Stimulated activated CD8-positive, alpha-beta memory T cell treated with anti-CD3 and anti-CD28 coated beads, Interleukin-7, amount 100 ng/mL, for 4 hours (primary cell): ENCODE measurements at regions not wholly inside any gene's neighbourhood (a gene's known extent, or its start where the extent isn't known, plus 50 kb on each side); places are given as distances from the start of the nearest gene placed in this dataset.

Source experiments
- DNase-seq, 2 donors: peaks; one replicate each; pipeline ENCODE4 v3.0.0-alpha.2; 2020; ENCODE audit warnings: low read depth in 2 of 2

DNA sequence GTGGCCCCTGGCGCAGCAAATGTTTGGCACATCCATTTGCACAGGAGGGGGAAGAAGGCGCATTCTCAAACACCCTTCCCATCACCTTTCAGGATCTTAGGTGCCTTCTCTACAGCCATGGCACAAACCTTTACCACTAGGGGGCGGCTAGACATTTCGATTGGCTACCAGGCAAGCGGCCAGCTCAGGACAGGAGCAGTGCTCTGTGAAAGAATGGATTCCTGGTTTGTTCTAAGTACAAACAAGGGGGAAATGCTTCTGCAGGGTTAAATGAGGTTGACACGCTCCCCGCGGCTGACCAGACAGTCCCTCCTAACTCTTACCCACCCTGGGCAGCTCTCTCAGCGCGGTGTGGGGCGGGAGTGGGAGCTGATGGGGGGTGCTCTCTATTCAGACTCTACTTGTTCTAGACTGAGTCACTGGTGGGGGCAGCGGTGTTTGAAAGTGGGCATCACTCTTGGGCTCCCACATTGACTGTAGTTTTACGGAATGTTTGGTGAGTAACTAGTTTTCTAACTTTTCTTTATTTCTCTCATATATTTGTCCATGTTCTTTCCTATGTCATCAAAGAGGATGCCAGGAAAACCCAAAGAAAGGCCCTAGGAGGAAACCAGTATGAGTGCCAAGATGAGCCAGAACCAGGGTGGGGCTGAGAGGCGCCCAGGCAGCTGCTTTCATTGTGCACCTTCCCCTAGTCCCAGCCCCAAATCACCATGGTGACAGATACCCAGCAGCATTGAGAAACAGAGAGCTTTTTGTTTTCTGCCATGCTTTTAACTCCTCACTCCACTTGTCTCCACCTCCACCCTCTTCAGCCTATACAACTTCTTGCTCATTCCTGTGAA is 61.4 kb upstream of the GPR158 start:
- DNase-seq: no peak

DNA sequence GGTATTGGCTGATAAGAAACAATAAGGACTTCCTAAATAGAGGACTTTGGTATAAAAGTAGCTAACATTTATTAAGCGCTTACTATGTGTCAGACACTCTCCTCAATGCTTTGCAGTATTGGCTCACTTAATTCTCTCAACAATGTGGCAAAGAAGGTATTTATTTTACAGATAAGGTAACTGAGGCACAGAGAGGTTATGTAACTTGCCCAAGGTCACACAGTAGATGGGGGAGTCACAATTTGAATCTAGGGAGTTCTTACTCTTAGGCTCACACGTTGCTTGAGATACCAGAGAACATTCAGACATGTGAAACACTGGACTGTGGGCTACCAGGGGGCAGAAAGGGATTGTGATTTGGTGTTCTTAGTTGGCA is 60.8 kb upstream of the GPR158 start:
- DNase-seq: no peak

DNA sequence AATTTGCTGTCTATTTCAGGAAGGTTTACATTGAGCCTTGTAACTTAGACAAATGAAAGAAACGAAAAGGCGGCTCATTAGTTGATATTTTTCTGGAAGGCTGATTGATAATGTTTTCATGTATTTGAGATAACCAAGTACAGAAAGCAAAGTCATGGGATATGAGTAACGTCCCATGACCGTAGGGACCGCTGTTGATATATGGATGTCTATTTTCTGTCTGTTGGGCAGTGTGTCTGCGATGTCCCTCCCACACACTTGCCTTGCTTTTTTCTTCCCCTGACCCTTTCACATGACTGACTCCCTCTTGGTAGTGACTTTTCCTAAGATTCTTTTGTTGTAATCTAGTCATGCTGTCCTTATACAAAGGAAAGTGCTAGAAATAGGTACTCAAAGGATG is 57.0 kb upstream of the GPR158 start:
- DNase-seq: no peak

DNA sequence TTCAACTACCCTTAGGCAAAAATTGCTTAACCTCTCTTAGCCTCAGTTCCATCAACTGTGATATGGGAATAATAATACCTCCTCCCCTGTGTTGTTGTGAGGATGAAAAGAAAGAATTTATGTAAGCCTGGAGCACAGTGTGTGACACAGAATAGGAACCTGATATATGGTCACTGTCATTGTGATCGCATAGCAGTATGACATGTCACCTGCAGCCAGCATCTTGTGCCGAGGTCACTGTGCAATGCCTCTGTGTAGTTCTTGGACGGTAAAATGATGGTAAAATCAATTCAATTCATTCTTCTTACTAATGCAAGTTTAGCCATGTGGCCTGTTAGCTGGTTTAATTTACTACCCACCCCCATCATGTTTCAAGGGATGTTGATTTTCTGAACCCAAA is 54.6 kb upstream of the GPR158 start:
- DNase-seq: no peak
